GM12878 (cell line): ENCODE measurements at regions not wholly inside any gene's neighbourhood (a gene's known extent, or its start where the extent isn't known, plus 50 kb on each side); places are given as distances from the start of the nearest gene placed in this dataset.

ENCODE experiments used
- ATAC-seq: fragments of 200-7000 bp; cut with Tn5 transposase; 3 replicates; pipeline ENCODE4 v1.9.1; 2020; ENCODE audit warnings: mild to moderate bottlenecking, moderate library complexity
- BruUV-seq: library from RNA; stranded (reverse); fragments of 400-500 nt; replicated peaks from 2 replicates; lab custom pipeline; 2021; lab: Mats Ljungman, UMichigan
- CTCF ChIA-PET: fragments of 300-600 bp; sonication (Branson Sonifier 250); formaldehyde crosslinking; extraction: SDS; loops from one replicate; lab custom pipeline; 2021; ENCODE audit warnings: inconsistent platforms; lab: Yijun Ruan, JAX
- POLR2A ChIA-PET: fragments of 350-600 bp; formaldehyde crosslinking; extraction: SDS; loops from one replicate; lab custom pipeline; 2021; ENCODE audit warnings: inconsistent platforms; lab: Charles Lee
- RAD21 ChIA-PET: fragments of 300-600 bp; sonication (Branson Sonifier 250); formaldehyde crosslinking; loops from one replicate; lab custom pipeline; 2023; ENCODE audit warnings: antibody characterized with exemption; ENCODE audit not compliant: unreplicated experiment; lab: Charles Lee
- SMC1A ChIA-PET: fragments of 300-600 bp; sonication (Branson Sonifier 250); formaldehyde crosslinking; loops from one replicate; lab custom pipeline; 2023; ENCODE audit not compliant: unreplicated experiment, uncharacterized antibody; lab: Charles Lee
- DNase-seq: peaks from one replicate; pipeline ENCODE4 v3.0.0-alpha.2; 2011; ENCODE audit warnings: low read depth, low spot score
- FAIRE-seq: peaks from 3 replicates; lab custom pipeline; 2011; peaks lifted over from hg19 to GRCh38; lab: Jason Lieb, UNC
- H2AFZ ChIP-seq: 2 replicates; pipeline ENCODE4 v1.6.0; 2011; ENCODE audit warnings: low read depth, low read length, control low read depth; ENCODE audit not compliant: control insufficient read depth
- H3K27ac ChIP-seq: 2 replicates; pipeline ENCODE4 v1.5.1; 2011; ENCODE audit warnings: control low read depth; ENCODE audit not compliant: control insufficient read depth, insufficient read depth
- H3K27me3 ChIP-seq, 2 experiments: replicated peaks in 1 of 2; 2 replicates each; pipeline versions ENCODE4 v1.6.0 to v1.6.1; 2011; ENCODE audit warnings: low read length in 1 of 2; ENCODE audit not compliant: control insufficient read depth in 2 of 2, insufficient read depth in 2 of 2
- H3K36me3 ChIP-seq, 2 experiments: 2 replicates each; pipeline ENCODE4 v1.5.1; 2011; ENCODE audit warnings: low read length in 1 of 2; ENCODE audit not compliant: control insufficient read depth in 2 of 2, insufficient read depth in 2 of 2
- H3K4me1 ChIP-seq: 2 replicates; pipeline ENCODE4 v1.6.1; 2011; ENCODE audit warnings: mild to moderate bottlenecking, low read length, moderate library complexity, mixed read lengths; ENCODE audit not compliant: control insufficient read depth, insufficient read depth
- H3K4me2 ChIP-seq: 2 replicates; pipeline ENCODE4 v1.6.0; 2011; ENCODE audit warnings: control low read depth; ENCODE audit not compliant: control insufficient read depth, insufficient read depth
- H3K4me3 ChIP-seq: fragments of 200-600 bp; sonication (generic); 2 replicates; pipeline ENCODE4 v1.5.1; 2016
- H3K79me2 ChIP-seq: 2 replicates; pipeline ENCODE4 v1.6.0; 2011; ENCODE audit warnings: low read length; ENCODE audit not compliant: control insufficient read depth, insufficient read depth
- H3K9ac ChIP-seq: 2 replicates; pipeline ENCODE4 v1.8.0; 2011; ENCODE audit warnings: low read length, control low read depth, mixed read lengths; ENCODE audit not compliant: control insufficient read depth, insufficient read depth
- H3K9me3 ChIP-seq: replicated peaks from 3 replicates; pipeline ENCODE4 v1.5.1; 2011; ENCODE audit warnings: mild to moderate bottlenecking, low read length; ENCODE audit not compliant: control insufficient read depth, insufficient read depth
- H4K20me1 ChIP-seq: 2 replicates; pipeline ENCODE4 v1.6.0; 2011; ENCODE audit not compliant: control insufficient read depth, insufficient read depth
- ASH2L ChIP-seq: fragments of 300-600, 200-600 bp; sonication (generic); IDR thresholded peaks from 2 replicates; pipeline ENCODE4 v1.6.1; 2017; ENCODE audit warnings: low read depth, mild to moderate bottlenecking, borderline replicate concordance
- BACH1 ChIP-seq: fragments of 450-650 bp; IDR thresholded peaks from 2 replicates; pipeline ENCODE4 v1.6.1; 2017; ENCODE audit warnings: mild to moderate bottlenecking, borderline replicate concordance
- BMI1 ChIP-seq: fragments of 450-650 bp; IDR thresholded peaks from 2 replicates; pipeline ENCODE4 v1.6.1; 2016; ENCODE audit warnings: mild to moderate bottlenecking, moderate library complexity, borderline replicate concordance
- DPF2 ChIP-seq: fragments of 450-650 bp; IDR thresholded peaks from 2 replicates; pipeline ENCODE4 v1.6.1; 2017; ENCODE audit warnings: mild to moderate bottlenecking
- ETV6 ChIP-seq, 2 experiments: fragments of 450-650 bp in 1 of 2; IDR thresholded peaks in 1 of 2; conservative IDR thresholded peaks in 1 of 2; 2 replicates each; pipeline ENCODE4 v1.6.1; 2014; ENCODE audit warnings: antibody characterized with exemption in 1 of 2, borderline replicate concordance in 1 of 2, low read depth in 1 of 2, mild to moderate bottlenecking in 1 of 2, moderate library complexity in 1 of 2
- IKZF2 ChIP-seq, 2 experiments: fragments of 450-650 bp; IDR thresholded peaks; 2 replicates each; pipeline ENCODE4 v1.6.1; 2017; ENCODE audit warnings: mild to moderate bottlenecking in 2 of 2, moderate library complexity in 2 of 2
- PML ChIP-seq: IDR thresholded peaks from 2 replicates; pipeline ENCODE4 v1.6.1; 2012; ENCODE audit warnings: low read length, inconsistent platforms
- RAD51 ChIP-seq: fragments of 450-650 bp; IDR thresholded peaks from 2 replicates; pipeline ENCODE4 v1.6.1; 2016; ENCODE audit warnings: moderate library complexity, mild to moderate bottlenecking, inconsistent platforms
- REST ChIP-seq: IDR thresholded peaks from 2 replicates; pipeline ENCODE4 v1.6.1; 2012; ENCODE audit warnings: mild to moderate bottlenecking, low read depth, low read length
- SIN3A ChIP-seq: IDR thresholded peaks from 2 replicates; pipeline ENCODE4 v1.6.1; 2012; ENCODE audit warnings: low read depth, low read length, improper control_type of control experiment
- SMAD1 ChIP-seq: fragments of 450-650 bp; IDR thresholded peaks from 2 replicates; pipeline ENCODE4 v1.6.1; 2018; ENCODE audit warnings: mild to moderate bottlenecking, low read depth; ENCODE audit not compliant: partially characterized antibody
- SMAD5 ChIP-seq: IDR thresholded peaks from 2 replicates; pipeline ENCODE4 v1.6.1; 2016; ENCODE audit warnings: antibody characterized with exemption, low read depth
- TBL1XR1 ChIP-seq: IDR thresholded peaks from 2 replicates; pipeline ENCODE4 v1.6.1; 2012; ENCODE audit warnings: low read depth, low read length, improper control_type of control experiment
- TCF7 ChIP-seq: IDR thresholded peaks from 2 replicates; pipeline ENCODE4 v1.6.1; 2014; ENCODE audit warnings: antibody characterized with exemption, borderline replicate concordance
- YY1 ChIP-seq: IDR thresholded peaks from 2 replicates; pipeline ENCODE4 v1.6.1; 2011; ENCODE audit warnings: low read depth, mild to moderate bottlenecking, low read length
- ZBED1 ChIP-seq: IDR thresholded peaks from 2 replicates; pipeline ENCODE4 v1.6.1; 2016; ENCODE audit warnings: borderline replicate concordance
- ZNF274 ChIP-seq: IDR thresholded peaks from one replicate; pipeline ENCODE4 v1.8.0; 2011; ENCODE audit not compliant: insufficient read length, insufficient read depth
- WGBS: methylation state at CpG from one replicate; pipeline ENCODE4 v1.1.6; 2016; ENCODE audit warnings: low lambda C conversion rate; ENCODE audit not compliant: insufficient replicate concordance, insufficient coverage; ENCODE audit errors: missing lambda C conversion rate; 5-methylcytosine and 5-hydroxymethylcytosine counted together
- in situ Hi-C: fragments of 300-500 bp; cut with MboI; formaldehyde crosslinking; loops from 9 replicates; pipeline ENCODE4 v1.14.3; 2018; ENCODE audit warnings: mixed read lengths
- intact Hi-C: fragments of 100-400 bp; cut with micrococcal nuclease; formaldehyde crosslinking; loops from one replicate; pipeline ENCODE4 v1.14.2; 2022; ENCODE audit not compliant: unreplicated experiment
- TF ChIP-seq, protein P1 (sequence below): fragments of 150-350 bp; IDR thresholded peaks from 2 replicates; pipeline ENCODE4 v1.6.1; 2016; ENCODE audit warnings: low read depth, low read length

- TF ChIP-seq REST (no peak), SIN3A (no peak), SMAD1 (no peak), PML (no peak), ZNF274 (no peak), ASH2L (no peak), BMI1 (no peak), ETV6 (conservative IDR thresholded peaks at IDR 0.05 in 1 of 2, IDR thresholded peaks at IDR 0.05 in 1 of 2; ENCODE audit: borderline replicate concordance in 1 of 2, low read depth in 1 of 2) (no peak), BACH1 (no peak), RAD51 (no peak), TBL1XR1 (no peak), ZBED1 (no peak), SMAD5 (no peak), TCF7 (no peak), IKZF2 (IDR thresholded peaks at IDR 0.05) (no peak), YY1 (no peak), DPF2 (no peak)
- TF ChIP-seq, protein P1, sequence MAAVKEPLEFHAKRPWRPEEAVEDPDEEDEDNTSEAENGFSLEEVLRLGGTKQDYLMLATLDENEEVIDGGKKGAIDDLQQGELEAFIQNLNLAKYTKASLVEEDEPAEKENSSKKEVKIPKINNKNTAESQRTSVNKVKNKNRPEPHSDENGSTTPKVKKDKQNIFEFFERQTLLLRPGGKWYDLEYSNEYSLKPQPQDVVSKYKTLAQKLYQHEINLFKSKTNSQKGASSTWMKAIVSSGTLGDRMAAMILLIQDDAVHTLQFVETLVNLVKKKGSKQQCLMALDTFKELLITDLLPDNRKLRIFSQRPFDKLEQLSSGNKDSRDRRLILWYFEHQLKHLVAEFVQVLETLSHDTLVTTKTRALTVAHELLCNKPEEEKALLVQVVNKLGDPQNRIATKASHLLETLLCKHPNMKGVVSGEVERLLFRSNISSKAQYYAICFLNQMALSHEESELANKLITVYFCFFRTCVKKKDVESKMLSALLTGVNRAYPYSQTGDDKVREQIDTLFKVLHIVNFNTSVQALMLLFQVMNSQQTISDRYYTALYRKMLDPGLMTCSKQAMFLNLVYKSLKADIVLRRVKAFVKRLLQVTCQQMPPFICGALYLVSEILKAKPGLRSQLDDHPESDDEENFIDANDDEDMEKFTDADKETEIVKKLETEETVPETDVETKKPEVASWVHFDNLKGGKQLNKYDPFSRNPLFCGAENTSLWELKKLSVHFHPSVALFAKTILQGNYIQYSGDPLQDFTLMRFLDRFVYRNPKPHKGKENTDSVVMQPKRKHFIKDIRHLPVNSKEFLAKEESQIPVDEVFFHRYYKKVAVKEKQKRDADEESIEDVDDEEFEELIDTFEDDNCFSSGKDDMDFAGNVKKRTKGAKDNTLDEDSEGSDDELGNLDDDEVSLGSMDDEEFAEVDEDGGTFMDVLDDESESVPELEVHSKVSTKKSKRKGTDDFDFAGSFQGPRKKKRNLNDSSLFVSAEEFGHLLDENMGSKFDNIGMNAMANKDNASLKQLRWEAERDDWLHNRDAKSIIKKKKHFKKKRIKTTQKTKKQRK: no peak
- no peak for DNase-seq
- Histone ChIP-seq H3K79me2 (no peaks in the 10 kb centered on the region), H3K4me3 (no peak overlapping the region), H3K27ac (no peak overlapping the region), H3K27me3 (no peaks in the 10 kb centered on the region), H3K9ac (no peak overlapping the region), H3K9me3 (no peaks in the 10 kb centered on the region), H3K36me3 (no peaks in the 10 kb centered on the region), H3K4me2 (no peak overlapping the region), H4K20me1 (no peaks in the 10 kb centered on the region), H2AFZ (no peak overlapping the region), H3K4me1 (no peaks in the 10 kb centered on the region)
- POLR2A ChIA-PET: interaction anchor here (0.7 kb wide), 1 partner anchor 151 kb away, joined by 5 read pairs; no protein-coding TSS in a partner anchor
- no peak for FAIRE-seq
- RAD21 ChIA-PET: interaction anchor here (2.0 kb wide), 1 partner anchor 452 kb away, joined by 9 read pairs; no protein-coding TSS in a partner anchor
- CTCF ChIA-PET: interaction anchor here (0.8 to 2.0 kb wide), 6 partner anchors 12 to 632 kb away, joined by 3 to 6 read pairs (median 3); no protein-coding TSS in a partner anchor
- 40% methylated on average over 1 of the region's 1 CpG for WGBS
- intact Hi-C loops (loop anchor here (5.0 kb wide), 2 partner anchors 219 to 451 kb away; no protein-coding TSS in a partner anchor), in situ Hi-C loops (no loop called here)
- no TSS peak for BruUV-seq
- SMC1A ChIA-PET: interaction anchor here (0.6 to 2.5 kb wide), 14 partner anchors 10 to 456 kb away, joined by 3 to 7 read pairs (median 4); no protein-coding TSS in a partner anchor
- ATAC-seq: no peak
These were observed 124.3 kb downstream of the SLC41A2 start for GRCh38 chr12:104833756-104834155.
